ENCODE measurements at regions not wholly inside any gene's neighbourhood (a gene's known extent, or its start where the extent isn't known, plus 50 kb on each side); places are given as distances from the start of the nearest gene placed in this dataset.
"Not testable (repeated sequence)": the region's sequence is repeated elsewhere in the genome, so short reads cannot be mapped to it uniquely, and the experiment has no call there.

GRCh38 chr10:84571146-84571545 lies 242.8 kb downstream of the CCSER2 start:
- DNase-seq (ENCODE audit: low spot score): no peak

DNA sequence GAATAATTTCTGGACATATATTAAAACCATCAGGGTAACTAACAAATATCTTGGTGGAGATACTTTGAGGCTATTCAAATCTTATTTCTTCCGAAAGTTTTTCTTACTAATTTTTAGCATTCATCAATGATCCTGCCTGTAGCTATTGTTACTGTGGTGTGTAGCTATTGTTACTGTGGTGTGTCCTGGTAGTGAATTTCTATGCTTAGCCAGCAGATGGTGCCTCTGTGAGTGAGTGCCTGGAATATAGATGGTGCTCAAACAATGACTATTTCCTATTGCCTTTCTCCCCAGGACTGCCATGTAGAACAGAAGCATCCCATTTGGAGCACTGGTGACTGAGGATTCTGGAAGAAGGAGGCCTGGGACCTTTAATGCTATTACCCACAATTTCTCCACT lies 245.7 kb downstream of the CCSER2 start:
- DNase-seq (ENCODE audit: low spot score): no peak

GRCh38 chr10:84581976-84582375 lies 253.6 kb downstream of the CCSER2 start:
- DNase-seq (ENCODE audit: low spot score): no peak

DNA sequence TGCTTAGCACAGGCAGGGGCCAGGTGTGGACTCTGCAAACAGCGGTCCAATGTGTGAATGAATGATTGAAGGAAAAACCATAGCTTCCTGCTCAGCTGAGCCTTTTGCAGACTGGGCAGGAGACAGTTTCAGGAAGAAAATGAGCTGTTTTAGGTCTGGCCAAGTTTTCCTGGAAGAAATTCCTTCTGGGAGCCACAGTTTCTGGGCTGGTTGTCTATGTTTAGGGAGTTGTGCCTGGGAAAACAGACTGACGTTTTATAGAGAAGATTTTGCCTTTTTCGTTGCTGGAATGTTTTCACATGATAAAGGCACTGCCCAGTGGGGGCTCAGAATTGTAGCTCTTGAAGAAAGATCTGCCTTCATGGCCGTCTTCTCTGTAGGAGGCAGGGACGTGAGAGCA lies 255.1 kb downstream of the CCSER2 start:
- DNase-seq (ENCODE audit: low spot score): no peak

GRCh38 chr10:84587789-84588188 lies 259.4 kb downstream of the CCSER2 start:
- no peak for DNase-seq (ENCODE audit: low spot score)

GRCh38 chr10:84588426-84588825 lies 260.0 kb downstream of the CCSER2 start:
- no peak for DNase-seq (ENCODE audit: low spot score)

GRCh38 chr10:84588971-84589370 lies 260.6 kb downstream of the CCSER2 start:
- no peak for DNase-seq (ENCODE audit: low spot score)

DNA sequence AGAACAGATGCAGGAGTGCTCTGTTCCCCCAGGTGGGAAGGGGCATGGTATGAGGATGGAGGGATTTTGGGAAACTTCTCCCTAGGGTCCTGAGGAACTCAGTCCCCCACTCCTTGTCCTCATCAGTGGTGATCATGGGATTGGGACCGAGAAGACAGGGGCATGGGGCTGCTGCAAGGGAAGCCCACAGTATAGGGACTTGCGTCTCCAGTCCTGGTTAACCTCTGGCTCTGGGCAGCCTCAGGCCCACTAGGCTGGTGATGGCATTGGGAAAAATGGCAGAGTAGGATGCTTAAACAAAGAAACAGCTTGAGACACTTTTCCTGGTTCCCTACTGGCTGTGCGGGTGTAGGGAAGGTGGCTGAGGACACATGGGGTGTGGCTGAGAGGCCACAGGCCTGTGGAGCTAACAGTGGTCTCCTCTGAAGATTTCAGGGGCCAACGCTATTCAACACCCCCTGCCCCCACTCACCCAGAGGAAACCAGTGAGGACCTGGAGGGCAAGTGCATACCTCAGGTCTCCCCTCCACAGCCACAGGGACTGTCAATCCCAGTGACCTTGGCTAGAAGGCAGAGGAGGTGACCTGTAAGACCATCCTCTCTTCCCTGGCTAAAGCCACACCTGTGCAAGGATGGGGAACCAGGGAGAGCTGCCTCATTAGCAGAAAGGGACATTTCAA lies 261.3 kb downstream of the CCSER2 start:
- no peak for DNase-seq (ENCODE audit: low spot score)

DNA sequence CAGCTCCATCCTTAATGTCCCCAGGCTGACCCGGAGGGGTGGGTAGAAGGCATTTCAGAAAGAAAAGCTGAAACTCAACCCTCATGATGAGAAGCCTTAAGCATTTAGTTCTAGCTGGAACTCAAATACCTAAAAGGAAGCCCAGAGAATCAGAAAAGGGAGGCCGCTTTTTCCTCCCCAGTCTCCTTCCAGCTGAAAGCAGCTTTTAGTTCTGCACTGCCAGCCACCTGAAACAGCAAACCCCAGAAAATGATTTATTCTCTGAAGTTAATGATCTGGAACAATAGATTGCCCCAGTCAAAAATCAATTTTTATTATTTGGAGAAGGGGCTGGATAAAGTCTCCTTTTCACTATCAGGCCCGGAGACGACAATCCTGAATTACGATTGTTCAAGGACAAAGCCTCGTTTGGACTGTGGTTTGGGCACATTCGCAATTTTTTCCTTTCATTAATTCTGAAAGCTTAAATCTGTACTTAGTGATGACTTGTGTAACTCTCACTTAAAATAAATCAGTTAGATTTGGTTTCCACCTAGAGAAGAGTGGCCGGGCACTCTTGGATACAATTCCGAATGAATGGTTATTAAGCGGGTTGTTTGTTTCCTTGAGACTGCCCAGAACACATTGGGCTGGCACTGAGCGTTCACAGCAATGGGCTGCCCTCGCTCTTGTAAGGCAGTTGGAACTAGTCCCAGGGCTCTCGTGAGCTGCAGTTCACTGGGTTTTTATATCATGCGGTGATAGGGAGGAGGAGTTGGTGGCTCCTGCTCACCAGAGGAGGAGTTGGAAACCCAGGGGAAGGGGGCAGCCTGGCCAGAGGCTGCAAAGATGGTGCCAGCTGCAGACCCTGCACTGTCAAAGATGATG lies 262.2 kb downstream of the CCSER2 start:
- no peak for DNase-seq (ENCODE audit: low spot score)

GRCh38 chr10:84593506-84593905 lies 265.1 kb downstream of the CCSER2 start:
- no peak for DNase-seq (ENCODE audit: low spot score)

- no peak for DNase-seq (ENCODE audit: low spot score)
These were observed 268.2 kb downstream of the CCSER2 start for GRCh38 chr10:84596585-84596984.

- DNase-seq (ENCODE audit: low spot score): no peak
These were observed 270.9 kb downstream of the CCSER2 start for GRCh38 chr10:84599254-84599653.

GRCh38 chr10:84600947-84601346 lies 272.6 kb downstream of the CCSER2 start:
- DNase-seq (ENCODE audit: low spot score): no peak

DNA sequence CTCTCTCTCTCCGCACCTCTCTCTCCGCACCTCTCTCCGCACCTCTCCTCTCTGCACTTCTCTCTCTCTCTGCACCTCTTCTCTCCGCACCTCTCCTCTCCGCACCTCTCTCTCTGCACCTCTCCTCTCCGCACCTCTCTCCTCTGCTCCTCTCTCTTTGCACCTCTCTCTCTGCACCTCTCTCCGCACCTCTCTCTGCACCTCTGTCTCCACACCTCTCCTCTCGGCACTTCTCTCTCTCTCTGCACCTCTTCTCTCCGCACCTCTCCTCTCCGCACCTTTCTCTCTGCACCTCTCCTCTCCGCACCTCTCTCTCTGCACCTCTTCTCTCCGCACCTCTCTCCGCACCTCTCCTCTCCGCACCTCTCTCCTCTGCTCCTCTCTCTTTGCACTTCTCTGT lies 274.2 kb downstream of the CCSER2 start:
- DNase-seq (ENCODE audit: low spot score): not testable (repeated sequence)

- no peak for DNase-seq (ENCODE audit: low spot score)
These were observed 275.6 kb downstream of the CCSER2 start for GRCh38 chr10:84603971-84604370.

- no peak for DNase-seq (ENCODE audit: low spot score)
These were observed 277.4 kb downstream of the CCSER2 start for GRCh38 chr10:84605802-84606201.

GRCh38 chr10:84606428-84606827 lies 278.0 kb downstream of the CCSER2 start:
- DNase-seq (ENCODE audit: low spot score): no peak

- DNase-seq (ENCODE audit: low spot score): no peak
These were observed 278.7 kb downstream of the CCSER2 start for GRCh38 chr10:84607044-84607443.

GRCh38 chr10:84607523-84607922 lies 279.1 kb downstream of the CCSER2 start:
- no peak for DNase-seq (ENCODE audit: low spot score)

GRCh38 chr10:84608126-84608525 lies 279.7 kb downstream of the CCSER2 start:
- DNase-seq (ENCODE audit: low spot score): no peak

DNA sequence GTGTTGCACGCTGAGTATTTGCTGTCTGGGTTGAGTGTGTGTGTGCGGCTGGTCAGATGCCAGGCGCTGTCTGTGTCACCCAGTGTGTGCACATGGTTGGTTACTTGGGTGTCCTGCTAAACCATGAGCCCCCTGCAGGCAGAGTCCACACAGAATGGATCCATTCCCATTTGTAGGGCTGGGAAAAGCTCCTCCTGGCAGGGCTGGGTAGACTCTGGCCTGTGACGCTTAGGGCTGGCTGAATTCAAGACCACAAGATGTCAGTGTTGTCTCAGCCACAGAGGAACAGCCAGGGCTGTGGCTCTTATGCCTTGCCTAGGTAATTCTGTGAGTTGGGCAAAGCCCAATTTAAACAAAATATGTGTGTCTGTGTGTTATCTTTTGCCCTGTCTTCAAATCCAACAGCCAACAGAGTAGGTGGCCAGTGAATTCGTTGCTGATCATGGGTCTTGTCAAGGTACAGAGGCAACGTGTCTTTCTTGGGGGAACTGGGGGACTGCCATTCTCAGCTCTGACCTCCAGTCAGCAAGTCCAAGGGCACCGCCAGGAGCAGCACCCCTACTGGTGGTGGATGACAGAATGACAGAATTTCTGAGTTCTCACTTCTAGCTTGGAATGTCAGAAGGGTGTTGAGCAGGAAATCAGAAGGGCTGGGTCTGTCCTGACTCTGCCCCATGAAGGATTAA lies 285.1 kb downstream of the CCSER2 start:
- DNase-seq (ENCODE audit: low spot score): peak; percentile 26

DNA sequence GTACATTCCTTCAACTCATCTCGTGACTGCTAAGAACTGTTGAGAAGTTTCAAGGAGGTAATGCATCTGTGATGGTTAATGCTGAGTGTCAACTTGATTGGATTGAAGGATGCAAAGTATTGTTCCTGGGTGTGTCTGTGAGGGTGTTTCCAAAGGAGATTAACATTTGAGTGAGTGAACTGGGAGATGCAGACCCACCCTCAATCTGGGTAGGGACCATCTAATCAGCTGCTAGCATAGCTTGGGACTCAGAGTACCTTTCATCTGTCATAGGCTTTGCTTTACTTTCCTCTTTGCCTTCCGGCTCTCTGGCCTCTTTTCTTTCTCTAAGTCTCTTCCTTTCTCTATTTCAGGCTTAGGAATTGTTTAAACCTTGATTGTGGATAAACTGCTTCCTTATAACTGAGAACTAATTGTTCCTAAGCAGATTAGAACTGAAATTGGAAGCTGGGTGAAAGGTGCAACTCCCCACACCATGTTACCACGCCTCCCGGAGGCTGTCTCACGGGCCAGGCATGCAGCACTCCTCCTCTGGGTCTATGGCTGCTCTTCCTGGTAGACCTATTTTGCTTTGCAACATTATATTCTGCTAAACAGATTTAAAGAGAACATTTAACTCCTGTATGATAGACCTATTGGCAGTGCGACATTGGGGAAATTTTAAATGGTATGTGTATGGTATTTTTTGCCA lies 298.2 kb downstream of the CCSER2 start:
- no peak for DNase-seq (ENCODE audit: low spot score)
